ENCODE measurements at regions not wholly inside any gene's neighbourhood (a gene's known extent, or its start where the extent isn't known, plus 50 kb on each side); places are given as distances from the start of the nearest gene placed in this dataset.

- no peaks in the 10 kb centered on the region for H3K36me3 ChIP-seq
- no peak for TF ChIP-seq CTCF (IDR thresholded peaks at IDR 0.05; ENCODE audit: low read depth, low read length)
- H3K27ac ChIP-seq, result no peak overlapping the region
- DNase-seq (ENCODE audit: low read depth in 1 of 2, low spot score in 1 of 2), result no peak
- H3K4me1 ChIP-seq (ENCODE audit: low read depth), result no peaks in the 10 kb centered on the region
- H3K27me3 ChIP-seq, result no peaks in the 10 kb centered on the region
- H3K4me3 ChIP-seq, result no peak overlapping the region
- no peaks in the 10 kb centered on the region for H3K9me3 ChIP-seq (ENCODE audit: low read depth)
These were observed 613.4 kb upstream of the ADAMTS5 start for GRCh38 chr21:27580276-27580675.

GRCh38 chr21:27578741-27579265, 611.9 kb upstream of the ADAMTS5 start:
- DNase-seq (ENCODE audit: low read depth in 1 of 2, low spot score in 1 of 2), result no peak
- Histone ChIP-seq H3K9me3 (ENCODE audit: low read depth) (no peaks in the 10 kb centered on the region), H3K4me3 (no peak overlapping the region), H3K36me3 (no peaks in the 10 kb centered on the region), H3K27ac (no peak overlapping the region), H3K27me3 (no peaks in the 10 kb centered on the region), H3K4me1 (ENCODE audit: low read depth) (no peaks in the 10 kb centered on the region)
- TF ChIP-seq CTCF (IDR thresholded peaks at IDR 0.05; ENCODE audit: low read depth, low read length), result no peak

- no peak overlapping the region for H3K27ac ChIP-seq
- no peak for TF ChIP-seq CTCF (IDR thresholded peaks at IDR 0.05; ENCODE audit: low read depth, low read length)
- DNase-seq (ENCODE audit: low read depth in 1 of 2, low spot score in 1 of 2), result no peak
- H3K36me3 ChIP-seq, result no peaks in the 10 kb centered on the region
- H3K4me1 ChIP-seq (ENCODE audit: low read depth), result no peaks in the 10 kb centered on the region
- no peaks in the 10 kb centered on the region for H3K9me3 ChIP-seq (ENCODE audit: low read depth)
- no peak overlapping the region for H3K4me3 ChIP-seq
- H3K27me3 ChIP-seq, result no peaks in the 10 kb centered on the region
These were observed 605.8 kb upstream of the ADAMTS5 start for GRCh38 chr21:27572696-27573095.

DNA sequence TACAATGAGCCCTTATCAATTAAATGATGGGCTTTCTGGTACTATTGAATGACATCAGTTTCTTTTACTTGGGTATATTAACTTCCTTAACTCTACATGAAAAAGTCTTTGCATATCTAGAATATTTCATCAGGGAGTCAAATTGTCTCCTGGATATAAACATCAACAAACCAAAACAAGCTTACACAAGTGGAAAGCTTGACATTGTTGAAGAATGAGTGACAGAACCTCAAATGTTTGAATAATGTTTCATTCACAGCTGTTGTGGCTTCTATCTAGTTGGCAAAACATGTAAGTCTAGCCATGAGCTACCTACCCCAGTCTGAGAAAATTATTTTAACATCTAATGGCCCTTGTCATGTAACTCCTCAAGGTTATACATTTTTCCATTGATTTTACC, 604.8 kb upstream of the ADAMTS5 start:
- no peaks in the 10 kb centered on the region for H3K9me3 ChIP-seq (ENCODE audit: low read depth)
- H3K27me3 ChIP-seq, result no peaks in the 10 kb centered on the region
- H3K4me3 ChIP-seq, result no peak overlapping the region
- TF ChIP-seq CTCF (IDR thresholded peaks at IDR 0.05; ENCODE audit: low read depth, low read length), result no peak
- H3K36me3 ChIP-seq, result no peaks in the 10 kb centered on the region
- no peaks in the 10 kb centered on the region for H3K4me1 ChIP-seq (ENCODE audit: low read depth)
- H3K27ac ChIP-seq, result no peak overlapping the region
- no peak for DNase-seq (ENCODE audit: low read depth in 1 of 2, low spot score in 1 of 2)

GRCh38 chr21:27570306-27570868, 603.5 kb upstream of the ADAMTS5 start:
- no peaks in the 10 kb centered on the region for H3K36me3 ChIP-seq
- no peaks in the 10 kb centered on the region for H3K9me3 ChIP-seq (ENCODE audit: low read depth)
- DNase-seq (ENCODE audit: low read depth in 1 of 2, low spot score in 1 of 2), result peak in 1 of 2 donors; percentile 95
- TF ChIP-seq CTCF (IDR thresholded peaks at IDR 0.05; ENCODE audit: low read depth, low read length), result no peak
- H3K4me3 ChIP-seq, result no peak overlapping the region
- no peaks in the 10 kb centered on the region for H3K27me3 ChIP-seq
- no peaks in the 10 kb centered on the region for H3K4me1 ChIP-seq (ENCODE audit: low read depth)
- no peak overlapping the region for H3K27ac ChIP-seq
